ENCODE measurements at regions not wholly inside any gene's neighbourhood (a gene's known extent, or its start where the extent isn't known, plus 50 kb on each side); places are given as distances from the start of the nearest gene placed in this dataset.

- TF ChIP-seq CTCF (conservative IDR thresholded peaks at IDR 0.05; ENCODE audit: low read depth, low read length), result no peak
- no peak for TF ChIP-seq POLR2A (IDR thresholded peaks at IDR 0.05; ENCODE audit: low read depth, low read length)
- TF ChIP-seq BHLHE40 (IDR thresholded peaks at IDR 0.05; ENCODE audit: low read depth, low read length), result no peak
- TF ChIP-seq MAZ (IDR thresholded peaks at IDR 0.05; ENCODE audit: borderline replicate concordance, low read depth, low read length), result no peak
- TF ChIP-seq RFX5 (IDR thresholded peaks at IDR 0.05; ENCODE audit: low read depth, low read length), result no peak
- TF ChIP-seq FOS (IDR thresholded peaks at IDR 0.05; ENCODE audit: low read depth, low read length), result no peak
- TF ChIP-seq CHD1 (IDR thresholded peaks at IDR 0.05; ENCODE audit: low read depth, low read length), result no peak
- TF ChIP-seq, protein P1, sequence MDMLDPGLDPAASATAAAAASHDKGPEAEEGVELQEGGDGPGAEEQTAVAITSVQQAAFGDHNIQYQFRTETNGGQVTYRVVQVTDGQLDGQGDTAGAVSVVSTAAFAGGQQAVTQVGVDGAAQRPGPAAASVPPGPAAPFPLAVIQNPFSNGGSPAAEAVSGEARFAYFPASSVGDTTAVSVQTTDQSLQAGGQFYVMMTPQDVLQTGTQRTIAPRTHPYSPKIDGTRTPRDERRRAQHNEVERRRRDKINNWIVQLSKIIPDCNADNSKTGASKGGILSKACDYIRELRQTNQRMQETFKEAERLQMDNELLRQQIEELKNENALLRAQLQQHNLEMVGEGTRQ (IDR thresholded peaks at IDR 0.05; ENCODE audit: low read depth, low read length), result no peak
- TF ChIP-seq ELK1 (IDR thresholded peaks at IDR 0.05; ENCODE audit: borderline replicate concordance, low read depth, low read length), result no peak
These were observed 50.9 kb downstream of the DISP1 start for GRCh38 chr1:222865718-222866117.
